HT1080 (cell line): ENCODE measurements at regions not wholly inside any gene's neighbourhood (a gene's known extent, or its start where the extent isn't known, plus 50 kb on each side); places are given as distances from the start of the nearest gene placed in this dataset.

Experiments used
- DNase-seq: peaks from one replicate; pipeline ENCODE4 v3.0.0-alpha.2; 2015; ENCODE audit warnings: low read depth

DNA sequence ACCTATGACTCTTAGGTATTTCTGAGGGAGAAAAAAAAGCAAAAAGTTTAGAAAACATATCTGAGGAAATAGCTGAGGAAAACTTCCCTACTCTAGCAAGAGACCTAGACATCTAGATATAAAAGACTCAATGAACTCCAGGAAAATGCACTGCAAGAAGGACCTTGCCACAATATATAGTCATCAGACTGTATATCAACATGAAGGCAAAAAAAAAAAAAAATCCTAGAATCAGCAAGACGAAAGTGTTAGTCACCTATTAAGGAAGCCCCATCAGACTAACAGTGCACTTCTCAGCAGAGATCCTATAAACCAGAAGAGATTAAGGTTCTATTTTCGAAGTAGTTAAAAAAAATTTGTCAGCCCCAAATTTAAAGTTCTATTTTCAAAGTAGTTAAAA is 166.2 kb downstream of the TMEM38B start:
- DNase-seq: peak; percentile 64

GRCh38 chr9:105861972-105862371 is 167.6 kb downstream of the TMEM38B start:
- DNase-seq: no peak

DNA sequence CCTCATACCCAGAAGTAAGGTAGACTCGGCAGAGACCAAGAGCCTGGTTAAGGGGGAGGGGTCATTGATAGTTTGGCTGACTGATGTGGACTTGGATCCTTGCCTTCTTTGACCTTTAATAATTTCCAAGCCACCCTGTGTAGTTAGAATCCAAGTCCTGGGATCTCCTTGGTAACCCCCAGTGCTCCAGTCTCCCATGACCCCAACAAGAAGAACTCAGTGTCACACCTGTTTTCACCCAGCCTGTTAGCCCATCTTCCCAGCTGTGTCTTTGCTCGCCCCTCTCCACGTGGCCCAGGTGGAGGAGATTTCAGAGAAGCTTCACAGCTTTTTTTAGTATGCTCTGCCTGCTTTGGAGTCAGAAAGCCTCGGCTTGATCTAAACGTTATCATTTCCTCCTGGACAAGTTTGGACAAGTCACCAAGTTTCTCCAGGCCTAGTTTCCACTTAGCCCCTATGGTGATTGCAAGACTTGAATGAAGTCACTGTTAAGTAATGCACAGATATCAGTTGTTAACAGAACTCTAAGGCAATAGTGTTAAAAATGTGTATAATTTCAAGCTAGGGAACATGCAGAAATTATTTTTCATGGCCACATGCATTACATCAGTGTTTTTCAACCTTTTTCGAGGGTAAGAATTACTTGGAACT is 170.0 kb downstream of the TMEM38B start:
- no peak for DNase-seq

DNA sequence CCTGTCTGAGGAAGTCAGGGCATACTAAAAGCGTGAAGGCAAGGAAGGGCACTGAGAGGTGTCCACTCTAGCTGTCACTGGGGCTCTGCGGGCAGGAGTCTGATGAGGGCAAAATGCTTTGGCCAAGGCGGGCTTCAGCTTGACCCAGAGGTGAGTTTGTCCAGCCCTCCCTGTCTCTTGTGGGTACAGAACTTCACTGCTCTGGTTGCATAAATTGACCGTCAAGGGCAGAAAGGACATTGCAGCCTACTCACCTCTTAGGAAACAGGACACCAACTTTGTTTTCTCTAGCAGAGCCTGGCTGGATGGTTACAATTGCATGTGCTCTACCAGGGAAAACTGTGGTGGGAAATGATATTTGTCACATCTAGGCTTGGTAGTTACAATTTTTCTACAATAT is 170.9 kb downstream of the TMEM38B start:
- no peak for DNase-seq

GRCh38 chr9:105871540-105871939 is 177.2 kb downstream of the TMEM38B start:
- no peak for DNase-seq

DNA sequence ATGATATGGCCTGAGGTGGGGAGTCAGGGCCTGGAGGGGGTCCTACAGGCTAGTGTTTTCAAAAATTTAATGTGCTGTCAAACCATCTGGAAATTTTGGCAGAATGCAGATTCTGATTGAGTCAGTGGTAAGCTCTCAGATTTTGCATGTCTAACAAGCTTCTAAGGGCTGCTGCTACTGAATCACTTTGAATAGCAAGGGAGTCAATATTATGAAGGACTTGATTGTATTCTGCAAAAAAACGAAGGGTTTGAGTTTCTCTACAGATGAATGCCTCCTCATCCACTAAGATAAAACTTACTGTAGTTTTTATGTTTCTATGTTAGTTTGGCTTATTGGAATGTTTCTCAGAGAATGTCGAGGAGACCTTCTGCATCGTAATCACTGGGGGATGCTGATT is 179.5 kb downstream of the TMEM38B start:
- no peak for DNase-seq

DNA sequence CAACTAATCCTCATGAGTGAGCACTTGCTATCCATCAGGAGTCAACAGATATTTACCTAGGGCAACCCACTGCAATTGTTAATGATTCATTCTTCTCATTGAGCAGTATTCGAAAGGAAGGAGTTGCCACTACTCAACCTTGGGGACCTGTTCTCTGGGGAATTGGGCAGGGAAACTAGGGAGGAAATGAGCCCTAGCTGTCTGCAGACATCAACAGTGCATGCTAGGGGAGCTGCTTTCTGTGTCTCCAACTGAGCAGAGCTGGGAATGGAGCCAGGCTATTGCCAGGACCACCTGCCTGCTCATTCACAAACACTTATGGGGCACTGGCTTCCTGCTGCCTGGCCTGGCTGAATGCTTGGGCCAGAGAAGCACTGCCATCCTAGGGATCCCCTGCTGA is 183.4 kb downstream of the TMEM38B start:
- no peak for DNase-seq

GRCh38 chr9:105879181-105879580 is 184.8 kb downstream of the TMEM38B start:
- DNase-seq: no peak

- no peak for DNase-seq
These were observed 186.2 kb downstream of the TMEM38B start for GRCh38 chr9:105880517-105880916.

GRCh38 chr9:105881021-105881420 is 186.7 kb downstream of the TMEM38B start:
- no peak for DNase-seq

- peak; percentile 71 for DNase-seq
These were observed 187.5 kb downstream of the TMEM38B start for GRCh38 chr9:105881654-105882349.

- peak; percentile 67 for DNase-seq
These were observed 189.5 kb downstream of the TMEM38B start for GRCh38 chr9:105883847-105884246.

GRCh38 chr9:105884416-105884815 is 190.1 kb downstream of the TMEM38B start:
- DNase-seq: no peak

DNA sequence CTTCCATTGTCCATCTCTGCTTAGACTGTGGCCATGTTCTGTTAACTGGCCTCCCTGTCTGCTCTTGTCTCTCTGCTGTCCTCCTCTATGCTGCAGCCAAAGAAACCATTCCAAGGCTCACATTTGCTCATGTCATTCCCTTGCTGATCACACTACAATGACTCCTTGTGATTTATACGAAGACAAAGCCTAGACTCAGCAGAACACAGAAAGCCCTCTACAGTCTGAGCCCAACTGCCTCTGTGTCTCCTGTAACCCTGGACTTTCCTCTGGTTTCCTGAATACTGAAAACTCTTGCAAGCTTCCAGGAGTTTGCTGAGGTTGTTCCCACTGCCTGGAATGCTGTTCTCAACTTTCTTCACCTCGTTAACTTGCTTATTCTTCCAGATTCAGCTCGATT is 191.8 kb downstream of the TMEM38B start:
- no peak for DNase-seq

DNA sequence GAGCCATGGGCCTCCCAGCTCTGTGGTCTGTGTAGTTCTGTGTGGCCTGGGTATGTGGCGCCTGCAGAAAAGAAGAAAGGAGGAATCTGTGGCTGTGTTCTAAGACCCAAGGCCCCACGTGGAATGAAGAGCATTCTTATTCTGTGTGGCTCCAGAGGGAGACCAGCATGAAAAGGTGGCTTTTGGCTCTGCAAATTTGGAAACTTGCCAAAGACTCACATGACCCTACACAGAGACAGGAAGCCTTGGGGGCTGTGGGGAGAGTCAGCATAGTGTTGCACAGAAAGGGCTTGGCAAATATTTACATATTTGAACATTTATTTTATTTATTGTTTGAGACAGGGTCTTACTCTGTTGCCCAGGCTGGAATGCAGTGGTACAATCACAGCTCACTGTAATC is 193.3 kb downstream of the TMEM38B start:
- peak; percentile 16 for DNase-seq

DNA sequence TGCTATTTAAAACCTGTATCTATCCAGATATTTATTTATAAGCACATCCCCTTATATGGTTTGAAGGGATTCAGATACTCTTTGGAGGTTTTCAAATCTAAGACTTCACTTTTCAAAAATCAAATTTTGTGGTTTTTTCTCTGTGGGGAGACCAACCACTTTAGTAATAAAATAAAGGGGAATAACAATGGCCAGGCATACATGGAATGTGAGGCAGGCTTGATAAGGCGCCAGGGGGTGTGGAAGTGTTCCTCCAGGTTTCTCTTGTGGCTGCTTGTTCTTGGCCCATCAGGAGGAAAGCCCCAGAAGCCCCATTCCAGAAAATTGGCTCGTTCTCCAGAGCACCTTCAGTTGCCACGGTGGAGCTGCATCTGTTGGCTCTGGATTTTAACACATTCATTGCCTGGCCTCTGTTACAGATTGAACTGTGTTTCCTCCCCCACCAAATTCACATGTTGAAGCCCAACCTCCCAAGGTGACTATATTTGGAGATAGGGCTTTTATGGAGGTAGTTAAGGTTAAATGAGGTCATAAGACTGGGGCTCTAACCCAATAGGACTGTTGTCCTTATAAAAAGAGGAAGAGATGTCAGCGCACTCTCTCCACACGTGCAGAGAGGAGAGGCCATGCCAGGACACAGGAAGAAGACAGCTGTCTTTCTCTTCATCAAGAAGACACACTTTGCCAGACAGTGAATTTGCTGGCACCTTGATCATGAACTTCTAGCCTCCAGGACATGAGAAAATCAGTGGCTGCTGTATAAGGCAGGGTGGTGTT is 195.9 kb downstream of the TMEM38B start:
- no peak for DNase-seq

- peak; percentile 31 for DNase-seq
These were observed 205.8 kb downstream of the TMEM38B start for GRCh38 chr9:105900123-105900522.

GRCh38 chr9:105901514-105902109 is 207.3 kb downstream of the TMEM38B start:
- peak; percentile 66 for DNase-seq

GRCh38 chr9:105908069-105908468 is 213.7 kb downstream of the TMEM38B start:
- peak; percentile 57 for DNase-seq

DNA sequence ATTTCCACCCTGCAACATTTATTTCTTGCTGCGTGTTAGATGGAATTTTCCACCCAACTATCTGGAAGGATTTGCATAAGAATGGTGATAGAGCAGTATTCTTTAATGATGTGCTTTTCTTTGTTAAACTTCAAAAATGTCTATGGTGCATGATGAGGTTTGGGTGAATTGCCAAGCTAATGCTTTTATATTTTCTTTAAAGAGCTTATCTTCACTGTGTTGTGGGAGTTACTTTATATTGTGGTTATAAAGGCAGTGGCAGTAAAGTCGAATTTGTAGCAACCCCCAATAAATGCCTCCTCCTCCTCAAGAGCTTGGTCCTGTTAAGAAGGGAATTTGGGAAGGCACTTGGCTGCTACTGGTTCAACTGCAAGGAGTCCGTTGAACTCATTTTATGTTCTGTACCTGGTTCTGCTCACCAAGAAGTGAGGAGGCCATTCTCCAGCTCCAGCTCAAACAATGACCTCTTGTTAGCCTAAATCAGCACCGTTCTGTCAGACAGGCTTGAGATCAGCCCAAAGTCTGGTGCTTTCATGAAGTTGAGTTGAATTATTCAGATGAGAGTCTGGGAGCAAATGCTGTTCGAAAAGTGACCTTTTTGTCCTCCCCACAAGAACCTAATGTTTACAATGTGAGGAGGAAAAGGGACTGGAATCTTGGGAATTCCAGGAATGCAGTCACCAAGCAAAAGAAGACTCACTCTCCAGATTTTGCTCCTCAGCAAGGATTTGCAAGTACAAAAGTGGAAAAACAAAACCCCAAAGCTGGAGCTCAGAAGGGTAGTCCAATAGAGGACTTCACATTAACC is 217.0 kb downstream of the TMEM38B start:
- peak; percentile 77 for DNase-seq
